Upper lobe of right lung (tissue), 1 donor: ENCODE measurements at regions not wholly inside any gene's neighbourhood (a gene's known extent, or its start where the extent isn't known, plus 50 kb on each side); places are given as distances from the start of the nearest gene placed in this dataset.

Experiments used
- ATAC-seq: fragments of 200-7000 bp; cut with Tn5 transposase; one replicate; pipeline ENCODE4 v1.9.1; 2020; ENCODE audit warnings: mild to moderate bottlenecking, moderate library complexity
- DNase-seq: peaks from one replicate; pipeline ENCODE4 v3.0.0-alpha.2; 2020
- H3K27ac ChIP-seq: fragments of 200-600 bp; one replicate; pipeline ENCODE4 v1.8.0; 2022
- H3K27me3 ChIP-seq: fragments of 200-600 bp; one replicate; pipeline ENCODE4 v1.8.0; 2022; ENCODE audit warnings: mild to moderate bottlenecking
- H3K36me3 ChIP-seq: fragments of 200-600 bp; one replicate; pipeline ENCODE4 v1.8.0; 2022
- H3K4me1 ChIP-seq: fragments of 200-600 bp; one replicate; pipeline ENCODE4 v1.8.0; 2022
- H3K4me3 ChIP-seq: fragments of 200-600 bp; one replicate; pipeline ENCODE4 v1.8.0; 2022; ENCODE audit warnings: mild to moderate bottlenecking
- H3K9me3 ChIP-seq: fragments of 200-600 bp; one replicate; pipeline ENCODE4 v1.8.0; 2022
- CTCF ChIP-seq: fragments of 200-600 bp; IDR thresholded peaks from one replicate; pipeline ENCODE4 v1.8.0; 2022; ENCODE audit warnings: antibody characterized with exemption
- intact Hi-C: fragments of 100-400 bp; cut with DNase I; formaldehyde crosslinking; loops from one replicate; pipeline ENCODE4 v1.11.0; 2022
- donor health status: DM: no; HTN: yes; CAD: no; lungs with severe emphysema.

GRCh38 chr4:20119141-20119540 is 132.6 kb upstream of the SLIT2 start:
- Histone ChIP-seq H3K9me3 (no peaks in the 10 kb centered on the region), H3K27ac (no peak overlapping the region), H3K27me3 (no peaks in the 10 kb centered on the region), H3K36me3 (no peaks in the 10 kb centered on the region), H3K4me1 (no peaks in the 10 kb centered on the region), H3K4me3 (no peak overlapping the region)
- no peak for TF ChIP-seq CTCF
- intact Hi-C loops = no loop called here
- ATAC-seq (no peak), DNase-seq (no peak)

- no peak for TF ChIP-seq CTCF
- no peaks in the 10 kb centered on the region for H3K9me3 ChIP-seq
- ATAC-seq (no peak), DNase-seq (no peak)
- no peaks in the 10 kb centered on the region for H3K27me3 ChIP-seq
- H3K27ac ChIP-seq = no peak overlapping the region
- no peaks in the 10 kb centered on the region for H3K4me1 ChIP-seq
- H3K36me3 ChIP-seq = no peaks in the 10 kb centered on the region
- intact Hi-C loops = no loop called here
- H3K4me3 ChIP-seq = no peak overlapping the region
These were observed 142.3 kb upstream of the SLIT2 start for GRCh38 chr4:20109391-20109790.

GRCh38 chr4:20106921-20107320 is 144.8 kb upstream of the SLIT2 start:
- H3K27ac ChIP-seq = no peak overlapping the region
- TF ChIP-seq CTCF = no peak
- ATAC-seq (no peak), DNase-seq (no peak)
- no peaks in the 10 kb centered on the region for H3K36me3 ChIP-seq
- no peaks in the 10 kb centered on the region for H3K4me1 ChIP-seq
- no peaks in the 10 kb centered on the region for H3K9me3 ChIP-seq
- no peak overlapping the region for H3K4me3 ChIP-seq
- no peaks in the 10 kb centered on the region for H3K27me3 ChIP-seq
- intact Hi-C loops = no loop called here

- H3K27me3 ChIP-seq = no peaks in the 10 kb centered on the region
- no peaks in the 10 kb centered on the region for H3K9me3 ChIP-seq
- H3K4me1 ChIP-seq = no peaks in the 10 kb centered on the region
- no peak overlapping the region for H3K27ac ChIP-seq
- ATAC-seq (no peak), DNase-seq (no peak)
- intact Hi-C loops = no loop called here
- no peak for TF ChIP-seq CTCF
- no peaks in the 10 kb centered on the region for H3K36me3 ChIP-seq
- H3K4me3 ChIP-seq = no peak overlapping the region
These were observed 149.9 kb upstream of the SLIT2 start for GRCh38 chr4:20101831-20102230.

- H3K36me3 ChIP-seq = no peaks in the 10 kb centered on the region
- H3K27me3 ChIP-seq = no peaks in the 10 kb centered on the region
- no peaks in the 10 kb centered on the region for H3K4me1 ChIP-seq
- no peak overlapping the region for H3K4me3 ChIP-seq
- no peak for DNase-seq
- no peaks in the 10 kb centered on the region for H3K9me3 ChIP-seq
- no peak overlapping the region for H3K27ac ChIP-seq
- intact Hi-C loops = no loop called here
- no peak for ATAC-seq
- TF ChIP-seq CTCF = no peak
These were observed 154.8 kb upstream of the SLIT2 start for GRCh38 chr4:20096911-20097310.

GRCh38 chr4:20095805-20096541 is 155.7 kb upstream of the SLIT2 start:
- Histone ChIP-seq H3K27me3 (no peaks in the 10 kb centered on the region), H3K4me3 (no peak overlapping the region), H3K27ac (no peak overlapping the region), H3K4me1 (no peaks in the 10 kb centered on the region), H3K9me3 (no peaks in the 10 kb centered on the region), H3K36me3 (no peaks in the 10 kb centered on the region)
- intact Hi-C loops = no loop called here
- DNase-seq (no peak), ATAC-seq (no peak)
- no peak for TF ChIP-seq CTCF
